ENCODE measurements at regions not wholly inside any gene's neighbourhood (a gene's known extent, or its start where the extent isn't known, plus 50 kb on each side); places are given as distances from the start of the nearest gene placed in this dataset.
"Not testable (repeated sequence)": the region's sequence is repeated elsewhere in the genome, so short reads cannot be mapped to it uniquely, and the experiment has no call there.

GRCh38 chr7:10646194-10646593 is 327.5 kb upstream of the PHF14 start:
- DNase-seq: no peak

GRCh38 chr7:10648289-10648688 is 325.4 kb upstream of the PHF14 start:
- DNase-seq: no peak

- not testable (repeated sequence) for DNase-seq
These were observed 324.6 kb upstream of the PHF14 start for GRCh38 chr7:10649120-10649519.

GRCh38 chr7:10655031-10655430 is 318.6 kb upstream of the PHF14 start:
- DNase-seq: no peak

GRCh38 chr7:10657201-10657600 is 316.5 kb upstream of the PHF14 start:
- no peak for DNase-seq

GRCh38 chr7:10657837-10658236 is 315.8 kb upstream of the PHF14 start:
- DNase-seq: no peak

- DNase-seq: no peak
These were observed 311.2 kb upstream of the PHF14 start for GRCh38 chr7:10662491-10662890.

- no peak for DNase-seq
These were observed 310.4 kb upstream of the PHF14 start for GRCh38 chr7:10662982-10663884.

GRCh38 chr7:10672186-10672585 is 301.5 kb upstream of the PHF14 start:
- no peak for DNase-seq

GRCh38 chr7:10677211-10677610 is 296.5 kb upstream of the PHF14 start:
- no peak for DNase-seq

GRCh38 chr7:10677668-10678232 is 295.9 kb upstream of the PHF14 start:
- DNase-seq: no peak

- DNase-seq: no peak
These were observed 289.1 kb upstream of the PHF14 start for GRCh38 chr7:10684606-10685005.

GRCh38 chr7:10685040-10685439 is 288.6 kb upstream of the PHF14 start:
- DNase-seq: no peak

- no peak for DNase-seq
These were observed 285.1 kb upstream of the PHF14 start for GRCh38 chr7:10688544-10688943.

- no peak for DNase-seq
These were observed 277.6 kb upstream of the PHF14 start for GRCh38 chr7:10696064-10696463.

GRCh38 chr7:10703059-10703458 is 270.6 kb upstream of the PHF14 start:
- DNase-seq: no peak

GRCh38 chr7:10703981-10704380 is 269.7 kb upstream of the PHF14 start:
- no peak for DNase-seq

- DNase-seq: no peak
These were observed 269.0 kb upstream of the PHF14 start for GRCh38 chr7:10704653-10705052.

- no peak for DNase-seq
These were observed 266.7 kb upstream of the PHF14 start for GRCh38 chr7:10706875-10707493.

GRCh38 chr7:10707519-10707918 is 266.2 kb upstream of the PHF14 start:
- no peak for DNase-seq

GRCh38 chr7:10708447-10708846 is 265.2 kb upstream of the PHF14 start:
- no peak for DNase-seq

GRCh38 chr7:10718768-10719167 is 254.9 kb upstream of the PHF14 start:
- no peak for DNase-seq

GRCh38 chr7:10720042-10720441 is 253.6 kb upstream of the PHF14 start:
- no peak for DNase-seq

- DNase-seq: no peak
These were observed 252.4 kb upstream of the PHF14 start for GRCh38 chr7:10721289-10721688.
